ENCODE measurements at regions not wholly inside any gene's neighbourhood (a gene's known extent, or its start where the extent isn't known, plus 50 kb on each side); places are given as distances from the start of the nearest gene placed in this dataset.
"Not testable (repeated sequence)": the region's sequence is repeated elsewhere in the genome, so short reads cannot be mapped to it uniquely, and the experiment has no call there.

- no peaks in the 10 kb centered on the region for H3K27me3 ChIP-seq (ENCODE audit: insufficient read depth, low read length)
- H3K4me1 ChIP-seq (ENCODE audit: insufficient read depth, low read length): peaks cover 2% of the 10 kb centered on the region
- H3K4me3 ChIP-seq (ENCODE audit: low read length): no peak overlapping the region
Measured at GRCh38 chr1:213685992-213686582, 301.7 kb upstream of the PROX1 start.

GRCh38 chr1:213686983-213687382 lies 300.8 kb upstream of the PROX1 start:
- Histone ChIP-seq H3K4me1 (ENCODE audit: insufficient read depth, low read length) (peaks cover 2% of the 10 kb centered on the region), H3K9me3 (ENCODE audit: low read length) (no peaks in the 10 kb centered on the region), H3K36me3 (ENCODE audit: insufficient read depth, low read length) (no peaks in the 10 kb centered on the region), H3K4me3 (ENCODE audit: low read length) (no peak overlapping the region), H3K27me3 (ENCODE audit: insufficient read depth, low read length) (no peaks in the 10 kb centered on the region), H2AFZ (ENCODE audit: low read depth, low read length) (no peak overlapping the region)

More at GRCh38 chr1:213685992-213686582, 301.7 kb upstream of the PROX1 start:
- Histone ChIP-seq H3K36me3 (ENCODE audit: insufficient read depth, low read length) (no peaks in the 10 kb centered on the region), H3K9me3 (ENCODE audit: low read length) (no peaks in the 10 kb centered on the region), H2AFZ (ENCODE audit: low read depth, low read length) (no peak overlapping the region)

- Histone ChIP-seq H3K36me3 (ENCODE audit: insufficient read depth, low read length) (no peaks in the 10 kb centered on the region), H3K4me1 (ENCODE audit: insufficient read depth, low read length) (peaks cover 2% of the 10 kb centered on the region), H3K4me3 (ENCODE audit: low read length) (no peak overlapping the region), H3K27me3 (ENCODE audit: insufficient read depth, low read length) (no peaks in the 10 kb centered on the region), H3K9me3 (ENCODE audit: low read length) (no peaks in the 10 kb centered on the region), H2AFZ (ENCODE audit: low read depth, low read length) (no peak overlapping the region)
Measured at GRCh38 chr1:213687832-213688231, 299.9 kb upstream of the PROX1 start.

GRCh38 chr1:213688655-213689054 lies 299.1 kb upstream of the PROX1 start:
- peaks cover 2% of the 10 kb centered on the region for H3K4me1 ChIP-seq (ENCODE audit: insufficient read depth, low read length)
- H3K36me3 ChIP-seq (ENCODE audit: insufficient read depth, low read length): no peaks in the 10 kb centered on the region
- no peaks in the 10 kb centered on the region for H3K9me3 ChIP-seq (ENCODE audit: low read length)
- no peak overlapping the region for H3K4me3 ChIP-seq (ENCODE audit: low read length)
- no peaks in the 10 kb centered on the region for H3K27me3 ChIP-seq (ENCODE audit: insufficient read depth, low read length)
- no peak overlapping the region for H2AFZ ChIP-seq (ENCODE audit: low read depth, low read length)

GRCh38 chr1:213689260-213689659 lies 298.5 kb upstream of the PROX1 start:
- Histone ChIP-seq H3K27me3 (ENCODE audit: insufficient read depth, low read length) (no peaks in the 10 kb centered on the region), H3K36me3 (ENCODE audit: insufficient read depth, low read length) (no peaks in the 10 kb centered on the region), H3K4me3 (ENCODE audit: low read length) (no peak overlapping the region), H3K9me3 (ENCODE audit: low read length) (no peaks in the 10 kb centered on the region), H3K4me1 (ENCODE audit: insufficient read depth, low read length) (peaks cover 2% of the 10 kb centered on the region), H2AFZ (ENCODE audit: low read depth, low read length) (no peak overlapping the region)

GRCh38 chr1:213690341-213690917 lies 297.3 kb upstream of the PROX1 start:
- Histone ChIP-seq H3K36me3 (ENCODE audit: insufficient read depth, low read length) (no peaks in the 10 kb centered on the region), H3K4me3 (ENCODE audit: low read length) (no peak overlapping the region), H3K9me3 (ENCODE audit: low read length) (no peaks in the 10 kb centered on the region), H3K4me1 (ENCODE audit: insufficient read depth, low read length) (peaks cover 2% of the 10 kb centered on the region), H2AFZ (ENCODE audit: low read depth, low read length) (no peak overlapping the region), H3K27me3 (ENCODE audit: insufficient read depth, low read length) (no peaks in the 10 kb centered on the region)

GRCh38 chr1:213692321-213692720 lies 295.5 kb upstream of the PROX1 start:
- Histone ChIP-seq H3K4me1 (ENCODE audit: insufficient read depth, low read length) (no peaks in the 10 kb centered on the region), H3K4me3 (ENCODE audit: low read length) (no peak overlapping the region), H2AFZ (ENCODE audit: low read depth, low read length) (no peak overlapping the region)

GRCh38 chr1:213693864-213694263 lies 293.9 kb upstream of the PROX1 start:
- Histone ChIP-seq H3K27me3 (ENCODE audit: insufficient read depth, low read length) (no peaks in the 10 kb centered on the region), H3K36me3 (ENCODE audit: insufficient read depth, low read length) (no peaks in the 10 kb centered on the region), H2AFZ (ENCODE audit: low read depth, low read length) (no peak overlapping the region), H3K4me1 (ENCODE audit: insufficient read depth, low read length) (no peaks in the 10 kb centered on the region), H3K9me3 (ENCODE audit: low read length) (no peaks in the 10 kb centered on the region), H3K4me3 (ENCODE audit: low read length) (no peak overlapping the region)

More at GRCh38 chr1:213692321-213692720, 295.5 kb upstream of the PROX1 start:
- Histone ChIP-seq H3K36me3 (ENCODE audit: insufficient read depth, low read length) (no peaks in the 10 kb centered on the region), H3K9me3 (ENCODE audit: low read length) (no peaks in the 10 kb centered on the region), H3K27me3 (ENCODE audit: insufficient read depth, low read length) (no peaks in the 10 kb centered on the region)

GRCh38 chr1:213697192-213697802 lies 290.5 kb upstream of the PROX1 start:
- Histone ChIP-seq H3K4me1 (ENCODE audit: insufficient read depth, low read length) (no peaks in the 10 kb centered on the region), H3K4me3 (ENCODE audit: low read length) (no peak overlapping the region), H2AFZ (ENCODE audit: low read depth, low read length) (no peak overlapping the region), H3K36me3 (ENCODE audit: insufficient read depth, low read length) (no peaks in the 10 kb centered on the region), H3K27me3 (ENCODE audit: insufficient read depth, low read length) (no peaks in the 10 kb centered on the region), H3K9me3 (ENCODE audit: low read length) (no peaks in the 10 kb centered on the region)

GRCh38 chr1:213698092-213698702 lies 289.6 kb upstream of the PROX1 start:
- Histone ChIP-seq H2AFZ (ENCODE audit: low read depth, low read length) (no peak overlapping the region), H3K4me3 (ENCODE audit: low read length) (no peak overlapping the region), H3K9me3 (ENCODE audit: low read length) (no peaks in the 10 kb centered on the region), H3K36me3 (ENCODE audit: insufficient read depth, low read length) (no peaks in the 10 kb centered on the region), H3K4me1 (ENCODE audit: insufficient read depth, low read length) (no peaks in the 10 kb centered on the region), H3K27me3 (ENCODE audit: insufficient read depth, low read length) (no peaks in the 10 kb centered on the region)

- H3K36me3 ChIP-seq (ENCODE audit: insufficient read depth, low read length): no peaks in the 10 kb centered on the region
- no peak overlapping the region for H2AFZ ChIP-seq (ENCODE audit: low read depth, low read length)
- H3K9me3 ChIP-seq (ENCODE audit: low read length): no peaks in the 10 kb centered on the region
- H3K4me3 ChIP-seq (ENCODE audit: low read length): no peak overlapping the region
- H3K4me1 ChIP-seq (ENCODE audit: insufficient read depth, low read length): no peaks in the 10 kb centered on the region
- H3K27me3 ChIP-seq (ENCODE audit: insufficient read depth, low read length): no peaks in the 10 kb centered on the region
Measured at GRCh38 chr1:213702703-213703102, 285.1 kb upstream of the PROX1 start.

- Histone ChIP-seq H3K4me3 (ENCODE audit: low read length) (no peak overlapping the region), H3K36me3 (ENCODE audit: insufficient read depth, low read length) (no peaks in the 10 kb centered on the region), H3K4me1 (ENCODE audit: insufficient read depth, low read length) (no peaks in the 10 kb centered on the region), H3K27me3 (ENCODE audit: insufficient read depth, low read length) (no peaks in the 10 kb centered on the region), H2AFZ (ENCODE audit: low read depth, low read length) (no peak overlapping the region), H3K9me3 (ENCODE audit: low read length) (no peaks in the 10 kb centered on the region)
Measured at GRCh38 chr1:213704941-213705340, 282.8 kb upstream of the PROX1 start.

GRCh38 chr1:213711833-213712490 lies 275.8 kb upstream of the PROX1 start:
- H3K27me3 ChIP-seq (ENCODE audit: insufficient read depth, low read length); H3K4me1 ChIP-seq (ENCODE audit: insufficient read depth, low read length); H2AFZ ChIP-seq (ENCODE audit: low read depth, low read length); H3K4me3 ChIP-seq (ENCODE audit: low read length); H3K36me3 ChIP-seq (ENCODE audit: insufficient read depth, low read length); H3K9me3 ChIP-seq (ENCODE audit: low read length): not testable (repeated sequence)

All from neuron (in vitro differentiated cells).